Testis (tissue), 2 donors: ENCODE measurements at regions not wholly inside any gene's neighbourhood (a gene's known extent, or its start where the extent isn't known, plus 50 kb on each side); places are given as distances from the start of the nearest gene placed in this dataset.

Experiments used
- CTCF ChIP-seq, 3 experiments: fragments of 450-650 bp in 2 of 3; fragments of 200-600 bp in 1 of 3; sonication (generic) in 1 of 3; IDR thresholded peaks; one replicate each; pipeline ENCODE4 v1.5.1; 2016 to 2019; ENCODE audit warnings: antibody characterized with exemption in 3 of 3, mild to moderate bottlenecking in 2 of 3, moderate library complexity in 1 of 3
- POLR2A ChIP-seq: fragments of 450-650 bp; IDR thresholded peaks from one replicate; pipeline ENCODE4 v1.6.1; 2017; ENCODE audit warnings: antibody characterized with exemption, mild to moderate bottlenecking, moderate library complexity

DNA sequence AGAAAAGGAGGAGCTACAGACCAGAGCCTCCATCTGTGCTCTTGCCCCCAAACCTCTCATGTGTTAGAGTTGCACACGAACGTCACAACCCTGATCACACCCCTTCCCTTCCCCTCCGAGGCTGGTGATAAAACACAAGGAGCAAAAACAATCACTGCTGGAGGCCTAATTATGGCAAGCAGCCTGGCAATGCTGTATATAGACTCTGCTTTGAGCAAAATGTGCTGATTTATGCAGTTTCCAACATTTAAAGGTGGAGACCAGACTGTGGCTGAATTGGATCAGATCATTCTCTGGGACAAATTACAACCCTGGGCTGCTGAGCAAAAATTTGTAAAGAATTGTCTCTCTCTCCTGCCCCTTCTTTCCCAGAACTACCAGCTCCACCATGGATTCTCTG, 64.6 kb upstream of the SRSF6 start:
- TF ChIP-seq POLR2A (no peak), CTCF (IDR thresholded peaks at IDR 0.05) (no peak)
